CD4-positive, alpha-beta T cell treated with Interleukin-15 for 4 hours (primary cell): ENCODE measurements at regions not wholly inside any gene's neighbourhood (a gene's known extent, or its start where the extent isn't known, plus 50 kb on each side); places are given as distances from the start of the nearest gene placed in this dataset.

Source experiments
- DNase-seq: peaks from one replicate; pipeline ENCODE4 v3.0.0-alpha.2; 2020; ENCODE audit warnings: low spot score

GRCh38 chr14:58846682-58847465, 209.1 kb downstream of the DACT1 start:
- DNase-seq, result no peak

- DNase-seq, result no peak
These were observed 210.6 kb downstream of the DACT1 start for GRCh38 chr14:58848365-58848764.

- no peak for DNase-seq
These were observed 211.8 kb downstream of the DACT1 start for GRCh38 chr14:58849601-58850000.

GRCh38 chr14:58850011-58850410, 212.2 kb downstream of the DACT1 start:
- DNase-seq, result no peak

- DNase-seq, result no peak
These were observed 223.8 kb downstream of the DACT1 start for GRCh38 chr14:58861586-58861985.

GRCh38 chr14:58862416-58863160, 224.8 kb downstream of the DACT1 start:
- DNase-seq, result no peak

- DNase-seq, result no peak
These were observed 226.0 kb downstream of the DACT1 start for GRCh38 chr14:58863661-58864345.

GRCh38 chr14:58864751-58865513, 227.2 kb downstream of the DACT1 start:
- no peak for DNase-seq

GRCh38 chr14:58865514-58866281, 227.9 kb downstream of the DACT1 start:
- DNase-seq, result no peak

- DNase-seq, result no peak
These were observed 228.6 kb downstream of the DACT1 start for GRCh38 chr14:58866391-58866790.

- DNase-seq, result no peak
These were observed 233.2 kb downstream of the DACT1 start for GRCh38 chr14:58870961-58871360.

- no peak for DNase-seq
These were observed 233.8 kb downstream of the DACT1 start for GRCh38 chr14:58871573-58871972.

- DNase-seq, result no peak
These were observed 234.3 kb downstream of the DACT1 start for GRCh38 chr14:58872061-58872460.

GRCh38 chr14:58873228-58873953, 235.6 kb downstream of the DACT1 start:
- no peak for DNase-seq

- DNase-seq, result no peak
These were observed 237.9 kb downstream of the DACT1 start for GRCh38 chr14:58875613-58876012.

GRCh38 chr14:58876608-58877007, 238.8 kb downstream of the DACT1 start:
- DNase-seq, result no peak

- DNase-seq, result no peak
These were observed 240.8 kb downstream of the DACT1 start for GRCh38 chr14:58878439-58879139.

GRCh38 chr14:58881433-58881832, 243.7 kb downstream of the DACT1 start:
- no peak for DNase-seq

- no peak for DNase-seq
These were observed 244.8 kb downstream of the DACT1 start for GRCh38 chr14:58882577-58883018.

GRCh38 chr14:58884442-58884841, 246.7 kb downstream of the DACT1 start:
- no peak for DNase-seq
